ENCODE measurements at regions not wholly inside any gene's neighbourhood (a gene's known extent, or its start where the extent isn't known, plus 50 kb on each side); places are given as distances from the start of the nearest gene placed in this dataset.

GRCh38 chr20:6629564-6629963, 137.9 kb upstream of the BMP2 start:
- TF ChIP-seq GATA2 (IDR thresholded peaks at IDR 0.05; ENCODE audit: low read depth, low read length) (no peak), GATA3 (IDR thresholded peaks at IDR 0.05; ENCODE audit: low read depth, low read length) (no peak)

All from SH-SY5Y (cell line).